Neural crest cell (in vitro differentiated cells): ENCODE measurements at regions not wholly inside any gene's neighbourhood (a gene's known extent, or its start where the extent isn't known, plus 50 kb on each side); places are given as distances from the start of the nearest gene placed in this dataset.

Experiments used
- DNase-seq: peaks from one replicate; pipeline ENCODE4 v3.0.0; 2021; ENCODE audit warnings: low read depth, mixed read lengths, low spot score
- H3K27ac Mint-ChIP-seq: one replicate; pipeline ENCODE4 v1.8.0; 2021; ENCODE audit warnings: mild to moderate bottlenecking, mixed read lengths; ENCODE audit not compliant: unreplicated experiment
- H3K27me3 Mint-ChIP-seq: 2 replicates; pipeline ENCODE4 v1.8.0; 2021; ENCODE audit warnings: low read depth, mild to moderate bottlenecking, mixed read lengths
- H3K36me3 Mint-ChIP-seq: 2 replicates; pipeline ENCODE4 v1.8.0; 2021; ENCODE audit warnings: low read depth, mild to moderate bottlenecking, mixed read lengths
- H3K4me1 Mint-ChIP-seq: 2 replicates; pipeline ENCODE4 v1.8.0; 2021; ENCODE audit warnings: mixed read lengths
- H3K4me3 Mint-ChIP-seq: one replicate; pipeline ENCODE4 v1.8.0; 2021; ENCODE audit warnings: mild to moderate bottlenecking, mixed read lengths
- H3K9me3 Mint-ChIP-seq: 2 replicates; pipeline ENCODE4 v1.8.0; 2021; ENCODE audit warnings: mixed read lengths
- CTCF ChIP-seq: fragments of 200-600 bp; sonication (generic); conservative IDR thresholded peaks from 2 replicates; pipeline ENCODE4 v1.5.0; 2021; ENCODE audit warnings: antibody characterized with exemption, mild to moderate bottlenecking

DNA sequence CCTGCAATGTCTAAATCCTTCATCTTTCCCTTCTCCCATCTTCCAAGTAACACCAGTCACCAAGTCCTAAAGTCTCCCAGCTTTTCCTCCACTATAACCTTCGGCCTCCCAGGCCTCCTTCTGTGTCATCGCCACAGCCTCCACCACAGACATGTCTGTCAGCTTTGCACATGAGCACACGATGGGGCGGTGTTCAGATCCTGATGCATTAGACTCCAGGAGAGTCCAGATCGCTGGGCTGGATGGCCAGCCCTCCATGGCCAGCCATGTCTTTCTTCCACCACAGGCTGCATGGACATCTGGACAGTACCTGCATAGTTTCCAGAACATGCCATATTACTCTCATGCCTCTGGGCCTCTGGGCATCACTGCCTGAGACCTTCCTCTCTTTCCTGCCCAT, 974.2 kb upstream of the ZNF722 start:
- Mint-ChIP-seq H3K4me3 (no peak overlapping the region), H3K36me3 (peaks cover 17% of the 10 kb centered on the region), H3K27ac (no peak overlapping the region), H3K9me3 (peaks cover 29% of the 10 kb centered on the region), H3K27me3 (no peaks in the 10 kb centered on the region), H3K4me1 (no peaks in the 10 kb centered on the region)
- no peak for TF ChIP-seq CTCF
- no peak for DNase-seq

- DNase-seq = no peak
- TF ChIP-seq CTCF = no peak
- Mint-ChIP-seq H3K4me3 (no peak overlapping the region), H3K4me1 (no peaks in the 10 kb centered on the region), H3K9me3 (peaks cover 34% of the 10 kb centered on the region), H3K36me3 (peaks cover 20% of the 10 kb centered on the region), H3K27me3 (no peaks in the 10 kb centered on the region), H3K27ac (no peak overlapping the region)
Observed at GRCh38 chr7:63025815-63026214, 972.8 kb upstream of the ZNF722 start.

GRCh38 chr7:63027075-63027474, 971.6 kb upstream of the ZNF722 start:
- Mint-ChIP-seq H3K9me3 (peaks cover 38% of the 10 kb centered on the region), H3K4me3 (no peak overlapping the region), H3K27ac (no peak overlapping the region), H3K36me3 (peaks cover 24% of the 10 kb centered on the region), H3K4me1 (no peaks in the 10 kb centered on the region), H3K27me3 (no peaks in the 10 kb centered on the region)
- no peak for DNase-seq
- no peak for TF ChIP-seq CTCF

GRCh38 chr7:63028376-63029206, 970.1 kb upstream of the ZNF722 start:
- no peaks in the 10 kb centered on the region for H3K27me3 Mint-ChIP-seq
- H3K27ac Mint-ChIP-seq = no peak overlapping the region
- no peaks in the 10 kb centered on the region for H3K4me1 Mint-ChIP-seq
- no peak for DNase-seq
- H3K36me3 Mint-ChIP-seq = peaks cover 18% of the 10 kb centered on the region
- H3K9me3 Mint-ChIP-seq = peaks cover 34% of the 10 kb centered on the region
- no peak overlapping the region for H3K4me3 Mint-ChIP-seq
- TF ChIP-seq CTCF = no peak

- H3K9me3 Mint-ChIP-seq = peaks cover 30% of the 10 kb centered on the region
Observed at GRCh38 chr7:63029207-63029522, 969.5 kb upstream of the ZNF722 start.

More at GRCh38 chr7:63029207-63029522, 969.5 kb upstream of the ZNF722 start:
- DNase-seq = no peak
- Mint-ChIP-seq H3K36me3 (peaks cover 18% of the 10 kb centered on the region), H3K4me3 (no peak overlapping the region), H3K27ac (no peak overlapping the region), H3K27me3 (no peaks in the 10 kb centered on the region), H3K4me1 (no peaks in the 10 kb centered on the region)
- TF ChIP-seq CTCF = no peak
